Uterus (tissue), 2 donors: ENCODE measurements at regions not wholly inside any gene's neighbourhood (a gene's known extent, or its start where the extent isn't known, plus 50 kb on each side); places are given as distances from the start of the nearest gene placed in this dataset.

Source experiments
- CTCF ChIP-seq, 4 experiments: fragments of 200-600 bp in 2 of 4; fragments of 450-650 bp in 2 of 4; sonication (generic) in 2 of 4; IDR thresholded peaks; one replicate each; pipeline ENCODE4 v1.5.1; 2016 to 2019; ENCODE audit warnings: antibody characterized with exemption in 4 of 4, mild to moderate bottlenecking in 2 of 4, moderate library complexity in 1 of 4
- POLR2A ChIP-seq, 2 donors: fragments of 450-650 bp; IDR thresholded peaks; one replicate each; pipeline ENCODE4 v1.6.1; 2016; ENCODE audit warnings: antibody characterized with exemption in 2 of 2, mild to moderate bottlenecking in 1 of 2, moderate library complexity in 1 of 2

- TF ChIP-seq CTCF (IDR thresholded peaks at IDR 0.05) (no peak), POLR2A (IDR thresholded peaks at IDR 0.05) (no peak)
Measured at GRCh38 chr11:109027851-109028250, 363.0 kb downstream of the DDX10 start.
